DOHH2 (cell line): ENCODE measurements at regions not wholly inside any gene's neighbourhood (a gene's known extent, or its start where the extent isn't known, plus 50 kb on each side); places are given as distances from the start of the nearest gene placed in this dataset.
"Not testable (repeated sequence)": the region's sequence is repeated elsewhere in the genome, so short reads cannot be mapped to it uniquely, and the experiment has no call there.

Experiments
- EZH2phosphoT487 ChIP-seq: fragments of 200-600 bp; sonication (generic); IDR thresholded peaks from 2 replicates; pipeline ENCODE4 v1.6.1; 2017; ENCODE audit warnings: borderline replicate concordance, mild to moderate bottlenecking, antibody characterized with exemption, low read length, moderate library complexity, mixed read lengths
- TF ChIP-seq, protein P1 (sequence below): fragments of 200-600 bp; sonication (generic); IDR thresholded peaks from one replicate; pipeline ENCODE4 v1.5.1; 2014; ENCODE audit warnings: antibody characterized with exemption, mild to moderate bottlenecking, low read depth, low read length; ENCODE audit not compliant: poor library complexity, severe bottlenecking

- TF ChIP-seq, protein P1, sequence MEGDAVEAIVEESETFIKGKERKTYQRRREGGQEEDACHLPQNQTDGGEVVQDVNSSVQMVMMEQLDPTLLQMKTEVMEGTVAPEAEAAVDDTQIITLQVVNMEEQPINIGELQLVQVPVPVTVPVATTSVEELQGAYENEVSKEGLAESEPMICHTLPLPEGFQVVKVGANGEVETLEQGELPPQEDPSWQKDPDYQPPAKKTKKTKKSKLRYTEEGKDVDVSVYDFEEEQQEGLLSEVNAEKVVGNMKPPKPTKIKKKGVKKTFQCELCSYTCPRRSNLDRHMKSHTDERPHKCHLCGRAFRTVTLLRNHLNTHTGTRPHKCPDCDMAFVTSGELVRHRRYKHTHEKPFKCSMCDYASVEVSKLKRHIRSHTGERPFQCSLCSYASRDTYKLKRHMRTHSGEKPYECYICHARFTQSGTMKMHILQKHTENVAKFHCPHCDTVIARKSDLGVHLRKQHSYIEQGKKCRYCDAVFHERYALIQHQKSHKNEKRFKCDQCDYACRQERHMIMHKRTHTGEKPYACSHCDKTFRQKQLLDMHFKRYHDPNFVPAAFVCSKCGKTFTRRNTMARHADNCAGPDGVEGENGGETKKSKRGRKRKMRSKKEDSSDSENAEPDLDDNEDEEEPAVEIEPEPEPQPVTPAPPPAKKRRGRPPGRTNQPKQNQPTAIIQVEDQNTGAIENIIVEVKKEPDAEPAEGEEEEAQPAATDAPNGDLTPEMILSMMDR, result not testable (repeated sequence)
- not testable (repeated sequence) for TF ChIP-seq EZH2phosphoT487
These were observed 241.5 kb downstream of the KCNRG start for GRCh38 chr13:50256536-50257321.
